RPMI7951 (cell line): ENCODE measurements at regions not wholly inside any gene's neighbourhood (a gene's known extent, or its start where the extent isn't known, plus 50 kb on each side); places are given as distances from the start of the nearest gene placed in this dataset.
"Not testable (repeated sequence)": the region's sequence is repeated elsewhere in the genome, so short reads cannot be mapped to it uniquely, and the experiment has no call there.

ENCODE experiments used
- DNase-seq: peaks from one replicate; pipeline ENCODE4 v3.0.0-alpha.2; 2012; ENCODE audit warnings: low read depth

DNA sequence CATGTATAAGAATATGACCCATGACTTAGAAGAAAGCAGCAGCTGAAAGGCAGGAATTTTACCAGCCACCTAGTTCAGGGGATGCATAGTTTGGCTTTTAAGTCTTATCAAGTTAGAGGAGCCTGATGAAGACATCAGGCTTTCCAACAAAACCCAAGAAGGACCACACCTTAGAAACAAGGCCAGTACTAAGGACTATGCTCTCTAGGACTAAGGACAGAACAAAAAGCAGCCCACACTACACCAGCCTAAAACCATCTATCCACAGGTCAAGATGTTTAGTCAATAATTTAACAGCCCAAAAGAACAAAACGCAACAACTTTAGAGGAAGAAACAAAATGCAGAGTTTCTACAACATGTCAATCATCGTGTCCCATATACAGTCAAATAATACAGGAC lies 408.9 kb upstream of the RGMB start:
- no peak for DNase-seq

DNA sequence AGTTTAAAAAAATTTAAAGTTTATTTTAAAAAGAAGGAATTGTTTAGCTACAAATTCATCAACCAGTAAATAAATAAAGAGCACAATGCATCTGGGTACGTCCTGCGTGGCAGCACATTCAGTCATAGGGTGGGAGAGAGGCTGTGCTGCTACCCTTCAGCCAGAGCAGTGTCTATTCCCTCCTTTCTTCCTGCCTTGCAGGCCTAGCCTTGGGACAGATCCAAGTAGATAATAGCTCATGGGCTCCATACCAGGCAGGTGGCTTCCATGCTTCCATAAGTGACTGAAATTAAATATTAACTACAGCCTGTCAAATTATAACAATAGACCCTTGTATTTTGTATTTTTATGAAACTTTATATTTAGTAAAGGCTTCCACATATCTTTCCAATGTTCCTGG lies 408.3 kb upstream of the RGMB start:
- DNase-seq, result no peak

DNA sequence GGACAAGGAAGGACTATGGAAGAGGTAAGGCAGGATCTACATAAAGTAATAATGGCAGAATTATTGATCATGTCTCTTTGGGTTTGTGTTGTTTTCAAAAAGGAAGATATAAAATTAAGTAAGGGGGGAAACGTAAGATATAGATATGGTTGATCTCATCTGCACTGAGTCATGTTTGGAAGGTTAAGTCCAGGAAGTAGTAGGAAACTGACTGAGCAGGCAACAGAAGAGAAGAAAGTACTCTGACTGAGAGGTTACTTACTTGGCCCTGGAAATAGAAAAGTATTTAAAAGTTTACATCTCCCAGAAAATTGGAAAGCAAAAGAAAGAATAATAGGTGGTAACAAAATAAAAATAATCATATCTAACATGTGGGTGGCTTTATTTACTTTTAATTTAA lies 405.3 kb upstream of the RGMB start:
- DNase-seq, result no peak

DNA sequence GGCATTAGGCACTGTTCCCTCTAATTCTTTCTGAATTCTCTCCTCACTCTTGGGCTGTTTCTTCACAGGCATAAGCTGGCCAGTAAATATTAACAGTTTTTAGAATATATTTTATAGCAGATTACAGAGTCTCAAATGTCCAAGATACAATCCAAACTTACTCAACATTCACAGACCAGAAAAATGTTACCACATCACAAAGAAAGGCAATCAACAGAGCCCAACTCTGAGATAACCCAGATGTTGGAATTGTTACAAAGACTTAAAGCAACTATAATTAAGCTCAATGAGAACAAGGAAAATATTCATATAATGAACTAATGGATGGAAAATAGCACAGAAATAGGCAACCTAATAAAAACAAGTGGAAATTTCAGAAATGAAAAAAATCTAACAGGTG lies 401.1 kb upstream of the RGMB start:
- no peak for DNase-seq

DNA sequence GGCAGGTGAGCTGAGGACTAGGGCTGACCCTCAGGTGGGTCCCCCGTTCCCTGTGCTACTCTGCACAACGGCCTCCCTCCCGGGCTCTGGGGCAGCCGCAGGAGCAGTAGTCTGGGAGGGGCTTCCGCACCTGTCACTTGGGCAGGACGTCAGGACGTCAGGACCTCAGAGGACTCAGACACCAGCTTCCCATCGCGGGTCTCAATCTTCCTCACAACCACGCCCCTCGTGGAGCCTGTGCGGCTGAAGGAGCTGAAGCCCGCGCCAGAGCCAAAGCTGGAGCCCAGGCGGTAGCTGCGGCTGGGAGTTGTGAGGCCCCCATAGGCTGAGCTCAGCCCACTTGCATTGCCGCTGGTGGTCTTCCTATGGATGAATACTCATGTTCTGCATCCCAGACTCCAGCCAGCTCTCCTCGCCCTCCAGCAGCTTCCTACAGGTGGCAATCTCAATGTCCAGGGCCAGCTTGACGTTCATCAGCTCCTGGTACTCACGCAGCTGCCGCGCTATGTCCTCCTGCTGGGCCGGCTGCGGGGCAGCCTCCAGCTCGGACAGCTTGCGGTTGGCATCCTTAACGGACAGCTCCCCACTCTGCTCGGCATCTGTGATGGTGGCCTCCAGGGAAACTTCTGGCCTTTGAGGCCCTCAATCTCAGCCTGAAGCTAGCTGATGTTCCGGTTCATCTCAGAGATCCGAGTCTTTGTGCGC lies 381.4 kb upstream of the RGMB start:
- no peak for DNase-seq

DNA sequence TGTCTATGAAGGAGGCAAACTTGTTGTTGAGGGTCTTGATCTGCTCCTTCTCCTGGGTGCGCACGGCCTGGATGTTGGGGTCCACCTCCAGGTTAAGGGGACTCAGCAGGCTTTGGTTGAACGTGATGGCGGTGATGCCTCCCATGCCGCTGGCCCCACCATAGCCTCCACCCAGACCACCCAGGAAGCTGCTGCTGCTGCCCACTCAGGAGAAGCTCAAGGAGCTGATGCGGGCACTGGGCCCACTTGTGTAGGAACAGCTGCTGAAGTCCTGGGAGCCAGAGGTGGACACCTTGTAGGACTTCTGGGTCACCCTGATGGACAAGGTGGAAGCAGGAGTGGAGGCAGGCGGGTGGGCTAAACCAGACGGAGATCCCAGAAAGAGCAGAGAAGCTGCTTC lies 380.3 kb upstream of the RGMB start:
- DNase-seq, result not testable (repeated sequence)

DNA sequence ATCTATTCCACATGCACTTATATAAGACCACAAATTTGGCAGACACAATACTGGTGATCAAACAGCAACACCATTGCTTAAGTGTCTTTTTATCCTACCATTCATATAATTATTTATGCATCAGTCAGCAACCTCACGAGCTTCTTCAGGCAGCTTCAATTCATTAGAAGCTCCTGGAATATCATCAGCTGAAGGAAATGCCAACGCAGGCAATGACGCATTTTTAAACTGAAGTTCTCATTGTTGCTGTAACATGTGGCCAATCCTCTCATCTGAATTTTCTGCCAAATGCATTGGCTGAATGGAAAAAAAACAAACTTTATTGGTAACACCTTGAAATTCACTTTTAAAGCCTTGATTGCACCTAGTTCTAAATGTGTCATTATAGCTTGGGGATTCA lies 376.4 kb upstream of the RGMB start:
- DNase-seq, result peak; percentile 11

DNA sequence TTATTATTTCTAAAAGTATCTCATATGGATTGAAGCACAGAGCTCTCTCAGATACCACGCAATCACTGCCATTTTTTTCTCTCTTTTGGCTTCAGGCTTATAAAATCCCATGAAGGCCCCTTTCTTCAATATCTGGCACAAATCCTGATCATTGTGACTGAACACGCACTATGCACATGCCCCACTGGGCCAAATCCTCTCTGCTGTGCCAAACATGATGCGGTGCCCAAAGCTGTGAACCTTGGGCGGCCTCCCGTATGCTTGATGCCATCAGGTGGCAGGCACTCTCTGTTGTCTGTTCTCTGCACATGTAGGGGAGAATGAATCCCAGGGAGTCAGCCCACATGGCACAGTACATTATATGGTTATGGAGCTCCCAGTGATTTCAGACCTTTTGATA lies 375.0 kb upstream of the RGMB start:
- DNase-seq, result no peak

DNA sequence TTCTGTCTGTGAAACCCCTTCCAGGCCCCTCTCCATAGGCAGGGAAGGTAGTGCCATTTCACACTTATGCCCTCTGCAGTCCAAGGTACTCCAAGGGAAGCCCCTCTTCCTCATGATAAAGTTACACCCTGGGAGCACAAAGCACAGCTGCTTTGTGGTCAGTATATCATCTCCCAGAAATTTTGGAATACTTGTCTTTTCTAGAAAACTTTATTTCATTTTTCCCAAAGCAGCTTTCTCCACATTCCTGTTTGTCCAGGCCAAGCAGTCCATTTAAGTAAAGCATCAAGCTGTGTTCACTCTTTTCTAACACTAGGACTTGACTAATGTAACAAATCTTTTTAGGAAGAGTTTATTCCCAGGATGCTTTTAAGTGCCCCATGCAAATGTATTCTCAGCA lies 371.8 kb upstream of the RGMB start:
- no peak for DNase-seq

DNA sequence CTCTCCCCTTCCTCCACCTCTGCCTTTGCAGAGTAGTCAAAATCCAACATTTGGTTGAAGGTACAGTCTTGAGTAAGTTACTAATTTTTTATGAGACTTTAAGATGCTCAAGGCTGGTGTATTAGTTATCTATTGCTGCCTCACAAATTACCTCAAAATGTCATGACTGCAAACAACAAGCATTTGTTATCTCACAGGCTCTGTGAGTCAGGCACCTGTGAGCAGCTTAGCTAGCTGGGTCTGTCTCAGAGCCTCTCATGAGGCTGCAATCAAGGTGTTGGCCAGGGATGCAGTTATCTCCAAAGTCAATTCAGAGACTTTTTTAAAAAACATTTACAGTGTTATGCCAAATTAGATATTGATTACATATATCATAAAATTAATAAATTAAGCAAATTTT lies 371.3 kb upstream of the RGMB start:
- no peak for DNase-seq

DNA sequence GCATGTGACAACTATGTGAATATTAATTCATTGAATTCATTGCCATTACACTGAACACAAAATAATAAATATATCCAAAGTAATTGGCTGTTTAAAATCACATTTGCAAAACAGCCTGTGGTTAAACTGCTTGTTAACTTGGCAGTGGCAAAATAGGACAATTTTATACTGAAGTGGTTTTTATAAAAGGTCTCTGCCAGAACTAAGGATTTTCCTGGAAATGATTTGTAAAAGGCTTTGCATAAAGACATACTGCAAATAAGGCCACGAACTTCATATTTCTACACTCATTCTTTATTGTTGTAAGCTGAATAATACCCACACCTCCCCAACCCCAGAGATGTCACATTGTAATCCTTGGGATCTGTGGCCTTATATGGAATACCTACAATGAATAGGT lies 370.3 kb upstream of the RGMB start:
- no peak for DNase-seq

DNA sequence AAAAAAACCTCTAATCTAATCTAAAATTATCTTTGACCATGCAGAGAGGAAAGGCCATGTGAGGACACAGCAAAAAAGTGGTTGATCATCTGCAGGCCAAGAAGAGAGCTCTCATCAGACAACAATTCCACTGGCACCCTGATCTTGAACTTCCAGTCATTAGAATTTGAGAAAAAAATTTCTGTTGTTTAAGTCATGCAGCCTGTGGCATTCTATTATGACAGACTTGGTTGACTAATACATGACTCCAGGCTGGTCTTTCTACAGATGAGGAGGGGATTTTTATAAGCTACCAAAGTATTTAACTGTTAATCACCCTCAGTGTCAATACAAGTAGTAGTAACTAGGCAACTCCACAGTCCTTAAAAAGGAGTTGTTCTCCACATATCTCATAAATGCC lies 358.5 kb upstream of the RGMB start:
- peak; percentile 84 for DNase-seq

DNA sequence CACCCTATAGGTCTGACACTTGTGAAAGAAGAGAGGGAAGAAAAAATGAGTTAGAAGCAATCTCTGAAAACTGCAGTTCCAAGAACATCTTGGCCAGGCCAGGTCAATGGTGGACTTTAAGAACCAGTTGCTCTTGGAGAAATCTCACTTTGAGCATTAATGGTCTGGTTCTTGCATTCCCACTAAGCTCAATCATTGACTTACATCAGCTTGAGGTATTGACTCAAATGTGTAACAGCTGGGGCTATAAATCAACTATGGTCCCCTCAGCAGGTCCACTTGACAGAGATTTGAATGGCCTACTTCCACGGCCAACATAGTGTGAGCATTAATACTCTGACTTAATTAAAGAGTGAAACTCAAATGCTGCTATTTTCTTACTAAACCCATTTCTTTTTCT lies 357.8 kb upstream of the RGMB start:
- DNase-seq, result peak; percentile 15

DNA sequence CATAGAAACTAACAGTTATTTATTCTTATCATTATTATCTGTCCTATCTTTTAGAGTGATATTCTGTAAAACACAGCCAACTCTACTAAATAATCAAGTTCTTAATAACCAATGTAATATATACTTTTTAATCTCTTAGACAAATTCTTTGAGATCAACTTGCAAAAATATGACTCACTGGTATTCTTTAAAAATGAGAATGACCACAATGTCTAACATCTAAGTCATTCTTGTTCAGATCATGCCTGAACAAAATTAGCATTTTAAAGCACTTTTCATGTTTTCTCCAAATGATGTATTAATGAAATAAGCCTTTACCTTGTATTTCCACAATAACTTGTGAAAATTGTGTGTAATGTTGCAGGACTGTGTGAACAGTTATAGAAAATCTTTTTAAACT lies 356.9 kb upstream of the RGMB start:
- DNase-seq, result peak; percentile 24

DNA sequence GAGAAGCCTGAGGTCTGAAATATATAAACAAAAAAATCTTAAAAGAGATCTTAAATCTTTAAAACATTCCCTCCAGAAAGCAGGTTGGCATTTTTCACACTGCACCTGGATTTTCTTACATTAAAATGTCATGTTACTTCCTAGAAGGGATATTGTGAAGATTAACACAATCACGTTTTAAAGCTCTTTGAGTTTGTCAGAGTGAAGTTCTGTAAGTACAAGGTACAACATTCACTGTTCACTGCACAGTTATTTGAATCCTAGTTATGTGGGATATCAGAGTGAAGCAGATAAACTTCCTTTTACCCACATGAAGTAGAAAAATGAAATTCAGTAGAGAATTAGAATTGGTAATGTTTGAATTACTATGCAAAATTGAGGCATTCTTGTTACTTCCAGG lies 353.6 kb upstream of the RGMB start:
- DNase-seq, result no peak

DNA sequence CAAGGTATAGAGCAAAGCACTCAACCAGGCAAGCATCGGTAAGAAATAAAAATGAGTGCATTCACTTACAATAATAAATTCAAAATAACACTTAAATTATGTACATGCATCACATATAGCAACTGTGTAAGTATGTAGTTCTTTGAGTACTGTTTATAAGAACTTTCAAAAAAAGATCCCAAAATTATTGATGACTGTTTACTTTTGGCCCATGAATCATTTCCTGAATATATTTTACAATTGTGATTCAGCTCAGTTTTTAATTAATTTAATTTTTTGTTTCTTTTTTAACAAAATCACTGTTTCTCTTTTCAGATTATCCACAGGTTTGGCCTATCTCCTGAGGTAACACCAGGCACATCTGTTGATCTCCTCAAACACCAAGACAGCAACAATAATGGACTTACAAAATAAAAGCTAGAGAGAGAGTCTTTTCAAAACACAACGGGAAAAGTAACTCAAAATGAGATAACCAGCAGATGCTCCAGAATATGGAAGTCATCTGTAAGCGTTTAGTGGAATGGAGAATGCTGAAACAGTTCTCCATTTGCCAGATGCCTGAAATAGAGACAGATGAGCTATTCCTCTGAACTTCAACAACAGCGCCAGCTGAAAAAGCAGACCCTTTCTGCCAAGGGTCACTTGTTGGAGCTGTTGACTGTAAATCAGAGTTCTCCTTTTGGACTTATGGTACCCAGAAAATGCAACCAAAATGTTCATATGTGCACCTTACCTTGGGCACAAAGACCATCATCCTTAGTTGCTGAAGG lies 348.6 kb upstream of the RGMB start:
- DNase-seq, result peak; percentile 36

DNA sequence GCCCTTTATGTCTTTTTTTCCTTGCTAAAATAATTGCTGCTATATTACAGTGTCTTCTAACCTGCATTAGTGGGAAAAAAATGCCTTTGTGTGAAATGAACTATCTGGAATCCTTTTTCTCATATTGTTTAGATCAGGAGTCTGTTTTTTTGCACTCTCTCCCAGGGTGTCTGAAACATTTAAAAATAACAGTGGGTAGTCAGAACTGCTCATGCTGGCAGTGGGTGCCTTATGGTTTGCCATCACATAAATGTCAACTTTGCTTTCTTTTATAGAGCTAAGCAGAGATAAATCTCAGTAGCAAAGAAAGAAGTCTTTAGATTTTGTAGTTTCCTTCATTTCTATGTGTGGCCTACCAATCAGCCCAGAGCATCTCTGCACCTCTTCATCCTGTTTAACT lies 347.8 kb upstream of the RGMB start:
- DNase-seq, result no peak

DNA sequence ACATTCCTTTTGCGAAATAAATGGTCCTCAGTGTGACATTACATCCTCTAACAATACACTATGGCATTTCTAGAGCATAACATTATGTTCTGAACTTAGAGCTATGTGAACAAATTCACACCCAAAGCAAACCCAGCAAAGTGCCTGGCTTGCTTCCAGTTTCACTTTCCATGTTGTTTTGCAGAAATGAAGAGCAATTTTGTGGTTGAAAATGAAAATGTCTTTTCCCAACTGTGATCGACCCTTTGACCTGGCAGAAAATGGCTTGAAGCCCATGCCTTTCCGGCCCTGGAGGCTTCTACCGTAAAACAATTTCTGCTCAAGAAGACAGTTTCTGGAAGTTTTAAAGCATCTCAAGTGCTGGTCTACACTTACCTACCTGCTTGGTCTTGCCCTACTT lies 344.7 kb upstream of the RGMB start:
- DNase-seq, result peak; percentile 80

DNA sequence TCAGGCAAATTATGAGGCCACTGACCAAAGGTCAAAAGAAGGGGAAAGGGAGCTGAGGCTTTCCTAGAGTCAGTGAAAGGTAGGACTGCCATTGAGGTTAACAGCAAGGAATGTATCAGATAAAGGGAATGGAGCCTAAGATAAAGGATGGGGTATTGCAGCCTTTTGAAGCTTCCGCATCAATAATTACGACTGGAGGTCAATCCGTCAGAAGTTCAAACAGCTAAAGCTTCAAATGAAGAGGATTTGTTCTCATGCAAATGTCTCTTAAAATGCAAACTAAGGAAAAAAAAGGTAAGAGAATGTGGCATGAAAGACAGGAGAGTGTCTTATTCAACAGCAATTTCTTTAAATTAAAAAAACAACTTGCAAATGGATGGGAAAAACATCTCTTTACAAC lies 341.1 kb upstream of the RGMB start:
- no peak for DNase-seq

DNA sequence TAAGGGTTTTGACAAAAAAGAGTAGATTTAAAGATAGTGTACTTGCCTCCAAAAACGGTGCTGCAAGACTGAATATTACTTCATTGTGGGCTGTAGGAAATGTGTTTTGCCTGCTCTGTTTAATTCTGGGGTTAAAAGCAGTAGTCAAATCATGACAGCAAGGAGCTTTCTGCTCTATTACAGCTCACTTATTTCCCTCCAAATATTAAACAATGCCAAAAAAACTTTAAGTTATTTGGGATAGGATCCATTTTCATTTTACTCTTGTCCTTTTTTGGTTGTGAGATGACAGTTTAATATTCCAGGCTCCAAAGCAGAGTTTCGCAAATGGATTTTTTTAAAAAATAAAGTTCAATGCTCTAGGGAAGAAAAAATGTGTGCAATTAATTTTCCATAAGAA lies 340.4 kb upstream of the RGMB start:
- DNase-seq, result no peak

DNA sequence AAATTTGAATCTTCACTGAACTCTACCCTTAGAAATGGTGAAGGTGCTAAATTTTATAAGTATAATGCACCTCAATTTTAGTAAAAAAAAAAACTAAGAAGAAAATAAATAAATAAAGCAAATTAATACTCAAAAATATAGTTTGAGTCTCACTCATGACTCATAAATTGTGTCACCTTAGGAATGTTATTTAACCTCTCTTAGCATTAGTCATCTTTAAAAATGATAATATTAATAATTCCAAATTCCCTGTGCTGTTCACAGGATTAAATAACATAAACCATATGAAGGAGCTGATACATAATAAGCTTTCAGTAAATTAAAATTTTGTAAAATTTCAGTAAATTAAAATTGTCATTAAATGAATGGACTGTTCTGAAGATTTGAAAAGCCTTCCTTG lies 339.8 kb upstream of the RGMB start:
- DNase-seq, result no peak

DNA sequence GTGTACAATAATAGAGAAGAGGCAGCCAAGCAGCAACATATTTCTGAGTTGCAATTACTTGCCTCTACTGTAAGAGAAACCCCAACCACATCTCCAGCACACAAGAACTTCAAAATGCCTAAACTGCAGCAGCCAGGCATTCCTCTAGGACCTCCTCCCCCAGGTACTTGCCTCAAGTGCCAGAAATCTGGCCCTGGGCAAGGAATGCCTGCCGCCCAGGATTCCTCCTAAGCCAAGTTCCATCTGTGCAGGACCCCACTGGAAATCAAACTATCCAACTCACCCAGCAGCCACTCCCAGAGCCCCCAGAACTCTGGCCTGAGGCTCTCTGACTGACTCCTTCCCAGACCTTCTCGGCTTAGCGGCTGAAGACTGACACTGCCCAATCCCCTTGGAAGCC lies 336.8 kb upstream of the RGMB start:
- no peak for DNase-seq

DNA sequence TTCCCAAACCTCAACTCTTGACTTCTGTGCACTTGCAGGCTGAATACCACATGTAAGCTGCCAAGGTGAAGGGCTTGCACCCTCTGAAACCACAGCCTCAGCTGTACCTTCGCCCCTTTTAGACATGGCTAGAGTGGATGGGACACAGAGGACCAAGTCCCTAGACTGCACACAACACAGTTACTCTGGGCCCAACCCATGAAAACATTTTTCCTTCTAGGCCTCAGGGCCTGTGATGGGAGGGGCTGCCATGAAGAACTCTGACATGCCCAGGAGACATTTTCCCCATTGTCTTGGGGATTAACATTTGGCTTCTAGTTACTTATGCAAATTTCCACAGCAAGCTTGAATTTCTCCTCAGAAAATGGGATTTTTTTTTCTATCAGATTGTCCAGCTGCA lies 331.0 kb upstream of the RGMB start:
- no peak for DNase-seq

DNA sequence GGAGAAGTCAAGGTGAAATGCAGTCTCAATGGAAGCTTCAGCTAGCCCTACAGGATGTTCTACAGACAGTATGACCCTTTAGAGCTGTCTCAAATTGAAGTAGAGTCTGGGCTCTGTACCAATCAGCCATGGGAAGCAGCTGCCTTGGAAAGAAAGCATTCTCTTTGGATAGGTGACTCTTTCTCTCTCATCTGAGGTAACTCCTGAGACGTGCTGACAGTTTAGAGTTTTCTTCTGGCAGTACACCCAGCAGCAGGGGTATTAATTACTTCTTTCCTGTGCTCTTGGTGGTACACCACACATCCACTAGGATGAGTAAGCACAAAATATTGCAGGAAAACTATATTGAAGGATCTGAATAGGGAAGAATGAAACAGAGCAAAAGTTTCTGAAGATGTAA lies 329.6 kb upstream of the RGMB start:
- peak; percentile 10 for DNase-seq
